Astrocyte of the spinal cord (primary cell): ENCODE measurements at regions not wholly inside any gene's neighbourhood (a gene's known extent, or its start where the extent isn't known, plus 50 kb on each side); places are given as distances from the start of the nearest gene placed in this dataset.

ENCODE experiments used
- DNase-seq: peaks from one replicate; pipeline ENCODE4 v3.0.0; 2011; ENCODE audit warnings: low read depth, low spot score
- H3K4me3 ChIP-seq: 2 replicates; pipeline ENCODE4 v1.5.1; 2011; ENCODE audit warnings: low read depth, mild to moderate bottlenecking, low read length, moderate library complexity
- CTCF ChIP-seq: IDR thresholded peaks from 2 replicates; pipeline ENCODE4 v1.5.1; 2012; ENCODE audit warnings: low read depth, mild to moderate bottlenecking, low read length, inconsistent platforms
- in situ Hi-C: cut with HindIII; loops from 2 replicates; pipeline ENCODE4 v1.10.0; 2017; ENCODE audit warnings: low sequenced_read_pairs

- in situ Hi-C loops = no loop called here
- DNase-seq = no peak
- H3K4me3 ChIP-seq = no peak overlapping the region
- no peak for TF ChIP-seq CTCF
These were observed 295.0 kb downstream of the RMST start for GRCh38 chr12:97757481-97758193.

- no peak for TF ChIP-seq CTCF
- in situ Hi-C loops = no loop called here
- no peak for DNase-seq
- no peak overlapping the region for H3K4me3 ChIP-seq
These were observed 295.5 kb downstream of the RMST start for GRCh38 chr12:97758194-97758501.

GRCh38 chr12:97758586-97758985, 296.0 kb downstream of the RMST start:
- in situ Hi-C loops = no loop called here
- no peak overlapping the region for H3K4me3 ChIP-seq
- DNase-seq = no peak
- no peak for TF ChIP-seq CTCF

- H3K4me3 ChIP-seq = no peak overlapping the region
- no peak for DNase-seq
- TF ChIP-seq CTCF = no peak
- in situ Hi-C loops = no loop called here
These were observed 298.0 kb downstream of the RMST start for GRCh38 chr12:97760601-97761000.

GRCh38 chr12:97763113-97763512, 300.5 kb downstream of the RMST start:
- DNase-seq = no peak
- TF ChIP-seq CTCF = no peak
- H3K4me3 ChIP-seq = no peak overlapping the region
- in situ Hi-C loops = no loop called here

- TF ChIP-seq CTCF = no peak
- in situ Hi-C loops = no loop called here
- no peak for DNase-seq
- no peak overlapping the region for H3K4me3 ChIP-seq
These were observed 302.1 kb downstream of the RMST start for GRCh38 chr12:97764700-97765099.

- no peak overlapping the region for H3K4me3 ChIP-seq
- peak; percentile 3 for DNase-seq
- in situ Hi-C loops = no loop called here
- no peak for TF ChIP-seq CTCF
These were observed 304.7 kb downstream of the RMST start for GRCh38 chr12:97767347-97767746.
